ENCODE measurements at regions not wholly inside any gene's neighbourhood (a gene's known extent, or its start where the extent isn't known, plus 50 kb on each side); places are given as distances from the start of the nearest gene placed in this dataset.

DNA sequence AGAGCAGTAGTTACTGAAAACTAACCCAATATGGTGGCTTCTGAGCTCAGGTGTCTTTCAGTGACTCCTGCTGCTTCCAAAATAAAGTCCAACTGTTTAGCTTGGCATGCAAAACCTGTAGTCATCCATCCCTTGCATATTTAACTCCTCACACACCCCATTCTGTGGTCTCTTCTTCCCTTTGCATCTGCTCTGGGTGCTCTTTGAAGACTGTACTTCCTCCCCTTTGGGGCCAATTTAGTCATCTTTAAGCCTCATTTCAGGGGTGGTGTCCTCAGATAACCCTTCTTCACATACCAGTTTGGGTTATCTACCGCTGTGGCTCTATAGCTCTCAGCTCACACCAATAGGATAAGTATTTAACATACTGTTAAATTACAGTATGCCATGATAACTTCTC, 209.9 kb upstream of the DMRT1 start (continued):
- no peak for TF ChIP-seq CREB1 (CRISPR knock-in tag; IDR thresholded peaks at IDR 0.05; ENCODE audit: low read depth)
- TF ChIP-seq STAT1 (IDR thresholded peaks at IDR 0.05; ENCODE audit: unreplicated experiment): no peak
- TF ChIP-seq, protein P1, sequence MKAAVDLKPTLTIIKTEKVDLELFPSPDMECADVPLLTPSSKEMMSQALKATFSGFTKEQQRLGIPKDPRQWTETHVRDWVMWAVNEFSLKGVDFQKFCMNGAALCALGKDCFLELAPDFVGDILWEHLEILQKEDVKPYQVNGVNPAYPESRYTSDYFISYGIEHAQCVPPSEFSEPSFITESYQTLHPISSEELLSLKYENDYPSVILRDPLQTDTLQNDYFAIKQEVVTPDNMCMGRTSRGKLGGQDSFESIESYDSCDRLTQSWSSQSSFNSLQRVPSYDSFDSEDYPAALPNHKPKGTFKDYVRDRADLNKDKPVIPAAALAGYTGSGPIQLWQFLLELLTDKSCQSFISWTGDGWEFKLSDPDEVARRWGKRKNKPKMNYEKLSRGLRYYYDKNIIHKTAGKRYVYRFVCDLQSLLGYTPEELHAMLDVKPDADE (IDR thresholded peaks at IDR 0.05): no peak
- no peak for TF ChIP-seq JUNB (IDR thresholded peaks at IDR 0.05; ENCODE audit: unreplicated experiment)

DNA sequence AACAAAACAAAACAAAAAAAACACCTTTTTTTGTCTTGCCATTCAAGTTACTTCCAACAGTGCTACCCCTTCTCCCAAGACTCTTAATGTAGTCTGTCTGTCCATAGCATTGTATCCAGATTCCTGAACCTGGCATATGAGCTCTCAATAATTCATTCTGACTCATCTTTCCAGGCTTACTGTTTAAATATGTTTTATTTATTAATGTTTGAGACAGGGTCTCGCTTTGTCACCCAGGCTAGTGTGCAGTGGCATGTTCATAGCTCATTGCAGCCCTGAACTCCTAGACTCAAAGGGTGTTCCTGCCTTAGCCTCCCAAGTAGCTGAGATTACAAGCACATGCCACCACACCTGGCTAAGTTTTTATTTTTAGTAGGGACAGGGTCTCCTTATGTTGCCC, 208.0 kb upstream of the DMRT1 start:
- no peak for DNase-seq (ENCODE audit: low spot score)
- Histone ChIP-seq H3K4me1 (ENCODE audit: insufficient read depth) (peaks cover 4% of the 10 kb centered on the region; the same call in 1 of the 2 replicates), H3K27me3 (ENCODE audit: insufficient read depth) (no peaks in the 10 kb centered on the region), H3K4me3 (no peak overlapping the region), H3K79me2 (replicated peaks; ENCODE audit: insufficient read depth) (peaks cover 33% of the 10 kb centered on the region), H3K9me2 (ENCODE audit: insufficient read depth) (no peaks in the 10 kb centered on the region), H3K4me2 (no peak overlapping the region), H2AFZ (no peak overlapping the region), H3F3A (replicated peaks; ENCODE audit: low read depth) (no peaks in the 10 kb centered on the region), H3K36me3 (ENCODE audit: insufficient read depth) (peaks cover 3% of the 10 kb centered on the region; the same call in 1 of the 2 replicates), H4K20me1 (replicated peaks; ENCODE audit: insufficient read depth) (no peaks in the 10 kb centered on the region; the same call in 1 of the 2 replicates), H3K27ac (ENCODE audit: low read depth) (no peak overlapping the region)
- no peak for ATAC-seq
- no peak overlapping the region for H3K4me3 Mint-ChIP-seq
- H3K9me3 Mint-ChIP-seq: peaks cover 11% of the 10 kb centered on the region
- H3K36me3 Mint-ChIP-seq (ENCODE audit: low read depth): peaks cover 24% of the 10 kb centered on the region
- H3K27me3 Mint-ChIP-seq (ENCODE audit: insufficient read depth, low read depth, poor library complexity): peaks cover 5% of the 10 kb centered on the region
- H3K27ac Mint-ChIP-seq: no peak overlapping the region
- peaks cover 7% of the 10 kb centered on the region for H3K4me1 Mint-ChIP-seq
- TF ChIP-seq ZNF331 (CRISPR knock-in tag; IDR thresholded peaks at IDR 0.05; ENCODE audit: low read depth) (no peak), ZNF462 (CRISPR knock-in tag; IDR thresholded peaks at IDR 0.05) (no peak), JUNB (IDR thresholded peaks at IDR 0.05; ENCODE audit: unreplicated experiment) (no peak), POLR2AphosphoS5 (IDR thresholded peaks at IDR 0.05; ENCODE audit: low read depth) (no peak), NANOG (IDR thresholded peaks at IDR 0.05; ENCODE audit: borderline replicate concordance) (no peak), EZH2phosphoT487 (IDR thresholded peaks at IDR 0.05; ENCODE audit: unreplicated experiment) (no peak), ZNF114 (CRISPR knock-in tag; IDR thresholded peaks at IDR 0.05) (no peak), CTCF (conservative IDR thresholded peaks at IDR 0.05; ENCODE audit: low read depth in 2 of 2) (no peak), EZH2 (IDR thresholded peaks at IDR 0.05; ENCODE audit: low read depth, unreplicated experiment) (no peak), STAT1 (IDR thresholded peaks at IDR 0.05; ENCODE audit: unreplicated experiment) (no peak), CREB1 (CRISPR knock-in tag; IDR thresholded peaks at IDR 0.05; ENCODE audit: low read depth) (no peak)
- TF ChIP-seq, protein P2, sequence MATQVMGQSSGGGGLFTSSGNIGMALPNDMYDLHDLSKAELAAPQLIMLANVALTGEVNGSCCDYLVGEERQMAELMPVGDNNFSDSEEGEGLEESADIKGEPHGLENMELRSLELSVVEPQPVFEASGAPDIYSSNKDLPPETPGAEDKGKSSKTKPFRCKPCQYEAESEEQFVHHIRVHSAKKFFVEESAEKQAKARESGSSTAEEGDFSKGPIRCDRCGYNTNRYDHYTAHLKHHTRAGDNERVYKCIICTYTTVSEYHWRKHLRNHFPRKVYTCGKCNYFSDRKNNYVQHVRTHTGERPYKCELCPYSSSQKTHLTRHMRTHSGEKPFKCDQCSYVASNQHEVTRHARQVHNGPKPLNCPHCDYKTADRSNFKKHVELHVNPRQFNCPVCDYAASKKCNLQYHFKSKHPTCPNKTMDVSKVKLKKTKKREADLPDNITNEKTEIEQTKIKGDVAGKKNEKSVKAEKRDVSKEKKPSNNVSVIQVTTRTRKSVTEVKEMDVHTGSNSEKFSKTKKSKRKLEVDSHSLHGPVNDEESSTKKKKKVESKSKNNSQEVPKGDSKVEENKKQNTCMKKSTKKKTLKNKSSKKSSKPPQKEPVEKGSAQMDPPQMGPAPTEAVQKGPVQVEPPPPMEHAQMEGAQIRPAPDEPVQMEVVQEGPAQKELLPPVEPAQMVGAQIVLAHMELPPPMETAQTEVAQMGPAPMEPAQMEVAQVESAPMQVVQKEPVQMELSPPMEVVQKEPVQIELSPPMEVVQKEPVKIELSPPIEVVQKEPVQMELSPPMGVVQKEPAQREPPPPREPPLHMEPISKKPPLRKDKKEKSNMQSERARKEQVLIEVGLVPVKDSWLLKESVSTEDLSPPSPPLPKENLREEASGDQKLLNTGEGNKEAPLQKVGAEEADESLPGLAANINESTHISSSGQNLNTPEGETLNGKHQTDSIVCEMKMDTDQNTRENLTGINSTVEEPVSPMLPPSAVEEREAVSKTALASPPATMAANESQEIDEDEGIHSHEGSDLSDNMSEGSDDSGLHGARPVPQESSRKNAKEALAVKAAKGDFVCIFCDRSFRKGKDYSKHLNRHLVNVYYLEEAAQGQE (IDR thresholded peaks at IDR 0.05; ENCODE audit: unreplicated experiment): no peak

Data from GM23338 (cell line).